ENCODE measurements at regions not wholly inside any gene's neighbourhood (a gene's known extent, or its start where the extent isn't known, plus 50 kb on each side); places are given as distances from the start of the nearest gene placed in this dataset.

- H3K27ac ChIP-seq = no peak overlapping the region
- no peak for DNase-seq
- no peaks in the 10 kb centered on the region for H3K27me3 ChIP-seq
- intact Hi-C loops (cut with DNase I; ENCODE audit: low total_unique reads) = no loop called here
- H3K36me3 ChIP-seq = no peaks in the 10 kb centered on the region
- H3K4me1 ChIP-seq = no peaks in the 10 kb centered on the region
- no peak overlapping the region for H3K4me3 ChIP-seq
- TF ChIP-seq CTCF (IDR thresholded peaks at IDR 0.05) = no peak
- H3K9me3 ChIP-seq = no peaks in the 10 kb centered on the region
These were observed 67.0 kb downstream of the IL12A start for GRCh38 chr3:160055659-160056058.

- Histone ChIP-seq H3K27ac (no peak overlapping the region), H3K36me3 (no peaks in the 10 kb centered on the region), H3K4me3 (no peak overlapping the region), H3K9me3 (no peaks in the 10 kb centered on the region), H3K4me1 (no peaks in the 10 kb centered on the region), H3K27me3 (no peaks in the 10 kb centered on the region)
- intact Hi-C loops (cut with DNase I; ENCODE audit: low total_unique reads) = no loop called here
- no peak for DNase-seq
- no peak for TF ChIP-seq CTCF (IDR thresholded peaks at IDR 0.05)
These were observed 68.7 kb downstream of the IL12A start for GRCh38 chr3:160057331-160057730.

GRCh38 chr3:160060409-160061027 is 71.9 kb downstream of the IL12A start:
- no peaks in the 10 kb centered on the region for H3K9me3 ChIP-seq
- H3K27me3 ChIP-seq = no peaks in the 10 kb centered on the region
- no peak for DNase-seq
- H3K36me3 ChIP-seq = no peaks in the 10 kb centered on the region
- no peaks in the 10 kb centered on the region for H3K4me1 ChIP-seq
- no peak for TF ChIP-seq CTCF (IDR thresholded peaks at IDR 0.05)
- intact Hi-C loops (cut with DNase I; ENCODE audit: low total_unique reads) = no loop called here
- no peak overlapping the region for H3K27ac ChIP-seq
- H3K4me3 ChIP-seq = no peak overlapping the region

GRCh38 chr3:160061525-160061924 is 72.9 kb downstream of the IL12A start:
- H3K36me3 ChIP-seq = no peaks in the 10 kb centered on the region
- intact Hi-C loops (cut with DNase I; ENCODE audit: low total_unique reads) = no loop called here

GRCh38 chr3:160065282-160065681 is 76.6 kb downstream of the IL12A start:
- Histone ChIP-seq H3K4me3 (no peak overlapping the region), H3K27me3 (no peaks in the 10 kb centered on the region), H3K27ac (no peak overlapping the region), H3K4me1 (no peaks in the 10 kb centered on the region), H3K36me3 (no peaks in the 10 kb centered on the region), H3K9me3 (no peaks in the 10 kb centered on the region)
- no peak for DNase-seq
- intact Hi-C loops (cut with DNase I; ENCODE audit: low total_unique reads) = no loop called here
- no peak for TF ChIP-seq CTCF (IDR thresholded peaks at IDR 0.05)

More at GRCh38 chr3:160061525-160061924, 72.9 kb downstream of the IL12A start:
- Histone ChIP-seq H3K4me1 (no peaks in the 10 kb centered on the region), H3K27ac (no peak overlapping the region), H3K9me3 (no peaks in the 10 kb centered on the region), H3K27me3 (no peaks in the 10 kb centered on the region), H3K4me3 (no peak overlapping the region)
- TF ChIP-seq CTCF (IDR thresholded peaks at IDR 0.05) = no peak
- no peak for DNase-seq

GRCh38 chr3:160065786-160066185 is 77.2 kb downstream of the IL12A start:
- no peaks in the 10 kb centered on the region for H3K4me1 ChIP-seq
- no peaks in the 10 kb centered on the region for H3K27me3 ChIP-seq
- no peaks in the 10 kb centered on the region for H3K36me3 ChIP-seq
- intact Hi-C loops (cut with DNase I; ENCODE audit: low total_unique reads) = no loop called here
- no peak overlapping the region for H3K4me3 ChIP-seq
- TF ChIP-seq CTCF (IDR thresholded peaks at IDR 0.05) = no peak
- H3K27ac ChIP-seq = no peak overlapping the region
- no peak for DNase-seq
- H3K9me3 ChIP-seq = no peaks in the 10 kb centered on the region

All from tibial artery (tissue), 4 donors.